Retina (tissue), 1 donor: ENCODE measurements at regions not wholly inside any gene's neighbourhood (a gene's known extent, or its start where the extent isn't known, plus 50 kb on each side); places are given as distances from the start of the nearest gene placed in this dataset.
A peak's percentile ranks its signal among the peaks of the same experiment; 100 is the strongest.
"Not testable (repeated sequence)": the region's sequence is repeated elsewhere in the genome, so short reads cannot be mapped to it uniquely, and the experiment has no call there.

Experiments used
- DNase-seq: peaks from one replicate; pipeline ENCODE4 v3.0.0-alpha.2; 2016

- no peak for DNase-seq
Measured at GRCh38 chr5:125050926-125051325, 304.5 kb upstream of the ZNF608 start.

- no peak for DNase-seq
Measured at GRCh38 chr5:125052584-125052983, 306.1 kb upstream of the ZNF608 start.

DNA sequence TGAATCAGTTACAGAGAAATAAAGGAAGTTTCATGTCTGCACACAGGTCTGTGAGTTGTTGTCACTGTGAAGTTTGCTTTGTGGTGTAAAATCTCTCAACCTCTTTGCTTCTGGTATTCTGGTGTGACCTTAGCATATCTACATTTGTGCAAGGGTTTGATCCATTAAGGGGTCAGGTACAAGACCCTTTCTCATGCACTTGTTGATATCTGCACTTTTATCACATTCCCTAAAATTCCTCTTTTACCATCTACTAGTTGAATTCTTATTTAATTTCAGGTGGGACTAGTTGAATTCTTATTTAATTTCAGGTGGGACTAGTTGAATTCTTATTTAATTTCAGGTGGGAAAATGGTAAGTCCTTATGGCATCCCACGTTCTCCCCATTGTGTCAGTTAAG is 306.7 kb upstream of the ZNF608 start:
- DNase-seq = no peak

GRCh38 chr5:125054146-125054545 is 307.7 kb upstream of the ZNF608 start:
- no peak for DNase-seq

- DNase-seq = no peak
Measured at GRCh38 chr5:125056671-125057485, 310.4 kb upstream of the ZNF608 start.

- DNase-seq = no peak
Measured at GRCh38 chr5:125057912-125058826, 311.7 kb upstream of the ZNF608 start.

GRCh38 chr5:125059255-125060002 is 313.0 kb upstream of the ZNF608 start:
- DNase-seq = peak; percentile 21

DNA sequence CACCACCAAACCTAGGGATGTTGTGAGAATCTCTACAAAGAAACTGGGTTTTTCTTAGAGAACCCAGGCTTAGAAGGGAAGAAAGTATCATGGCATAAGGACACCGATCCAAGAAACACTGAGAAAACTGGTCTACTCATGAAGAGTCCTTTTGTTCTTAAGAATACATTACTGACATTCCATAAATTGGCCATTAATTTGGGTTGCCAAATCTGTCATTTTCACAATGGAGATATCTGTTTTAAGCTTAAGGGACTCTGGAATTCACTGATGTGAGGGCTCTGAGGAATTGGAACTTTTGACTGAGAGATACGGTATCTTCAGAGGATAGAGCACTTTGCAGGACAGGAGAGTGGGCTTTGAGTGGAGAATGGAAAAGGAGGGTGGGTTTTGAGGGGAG is 315.3 kb upstream of the ZNF608 start:
- DNase-seq = no peak

GRCh38 chr5:125064621-125065438 is 318.4 kb upstream of the ZNF608 start:
- peak; percentile 42 for DNase-seq

GRCh38 chr5:125065741-125066140 is 319.3 kb upstream of the ZNF608 start:
- no peak for DNase-seq

DNA sequence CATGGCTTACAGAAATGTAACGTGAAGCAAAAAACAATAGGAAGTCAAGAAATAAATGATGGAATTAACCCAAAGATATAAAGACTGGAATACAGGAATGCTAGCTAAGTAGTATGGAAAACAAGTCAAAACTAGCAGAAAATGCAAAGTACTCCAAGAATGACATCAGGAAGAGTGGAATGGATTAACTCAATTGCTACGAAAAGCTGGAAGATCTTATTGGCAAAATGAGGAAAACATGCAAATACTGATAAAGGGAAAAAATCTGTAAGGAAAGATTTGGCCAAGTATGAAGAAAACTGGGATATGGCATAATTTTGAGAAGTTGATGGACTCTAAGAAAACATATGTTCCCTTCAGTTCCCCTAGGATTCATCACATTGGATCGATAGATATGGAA is 324.5 kb upstream of the ZNF608 start:
- DNase-seq = no peak

- DNase-seq = no peak
Measured at GRCh38 chr5:125073090-125073489, 326.7 kb upstream of the ZNF608 start.

DNA sequence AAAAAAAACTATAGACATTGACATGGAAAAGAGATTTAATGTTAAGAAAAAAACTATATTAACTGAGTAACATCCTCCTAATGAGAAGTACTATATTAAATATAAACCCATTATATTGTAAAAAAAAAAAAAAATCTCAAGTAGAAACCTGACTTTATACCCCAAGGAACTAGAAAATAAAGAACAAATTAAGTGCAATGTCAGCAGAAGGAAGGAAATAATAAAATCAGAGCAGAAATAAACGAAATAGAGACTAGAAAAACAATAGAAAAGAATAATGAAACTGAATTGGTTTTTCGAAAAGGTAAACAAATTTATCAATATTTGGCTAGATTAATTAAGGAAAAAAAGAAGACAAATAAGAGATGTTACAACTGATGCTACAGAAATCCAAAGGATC is 329.1 kb upstream of the ZNF608 start:
- DNase-seq = no peak

- DNase-seq = not testable (repeated sequence)
Measured at GRCh38 chr5:125079028-125079427, 332.6 kb upstream of the ZNF608 start.

DNA sequence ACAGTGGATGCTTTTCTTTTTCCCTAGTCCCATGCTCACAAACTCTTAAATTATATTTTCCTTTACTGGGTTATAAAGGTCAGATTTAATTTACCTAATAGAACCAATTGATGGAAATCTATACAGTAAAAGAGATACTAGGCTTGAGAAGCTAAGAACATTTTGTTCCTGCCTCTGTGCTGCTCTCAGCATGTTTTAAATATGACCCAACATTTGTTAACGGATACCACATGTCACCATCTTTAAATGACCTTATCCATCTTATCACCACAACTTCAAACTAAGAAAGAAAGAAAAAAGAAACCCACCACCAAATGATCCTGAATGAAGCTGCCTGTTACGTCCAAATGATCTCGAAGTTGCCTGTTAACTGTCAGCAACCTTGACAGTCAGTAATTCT is 334.7 kb upstream of the ZNF608 start:
- no peak for DNase-seq

DNA sequence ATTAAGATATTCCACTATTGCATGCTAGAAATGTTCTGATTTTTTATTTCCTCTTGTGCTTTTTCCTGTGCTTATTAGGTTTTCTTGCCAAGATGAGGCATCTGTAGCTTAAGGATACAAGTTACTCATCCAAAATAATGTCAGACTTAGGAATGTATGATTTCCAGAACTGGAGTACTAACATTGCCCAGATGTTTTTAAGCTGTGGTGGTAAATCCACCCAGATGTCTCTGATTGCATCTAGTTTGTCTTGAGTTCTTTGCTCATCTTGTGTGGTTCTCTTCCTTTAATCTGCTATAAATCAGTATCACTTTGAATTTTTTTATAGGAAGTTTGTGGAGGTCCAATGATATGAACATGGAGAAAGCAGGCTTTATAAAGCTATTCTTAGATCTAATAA is 337.5 kb upstream of the ZNF608 start:
- no peak for DNase-seq

DNA sequence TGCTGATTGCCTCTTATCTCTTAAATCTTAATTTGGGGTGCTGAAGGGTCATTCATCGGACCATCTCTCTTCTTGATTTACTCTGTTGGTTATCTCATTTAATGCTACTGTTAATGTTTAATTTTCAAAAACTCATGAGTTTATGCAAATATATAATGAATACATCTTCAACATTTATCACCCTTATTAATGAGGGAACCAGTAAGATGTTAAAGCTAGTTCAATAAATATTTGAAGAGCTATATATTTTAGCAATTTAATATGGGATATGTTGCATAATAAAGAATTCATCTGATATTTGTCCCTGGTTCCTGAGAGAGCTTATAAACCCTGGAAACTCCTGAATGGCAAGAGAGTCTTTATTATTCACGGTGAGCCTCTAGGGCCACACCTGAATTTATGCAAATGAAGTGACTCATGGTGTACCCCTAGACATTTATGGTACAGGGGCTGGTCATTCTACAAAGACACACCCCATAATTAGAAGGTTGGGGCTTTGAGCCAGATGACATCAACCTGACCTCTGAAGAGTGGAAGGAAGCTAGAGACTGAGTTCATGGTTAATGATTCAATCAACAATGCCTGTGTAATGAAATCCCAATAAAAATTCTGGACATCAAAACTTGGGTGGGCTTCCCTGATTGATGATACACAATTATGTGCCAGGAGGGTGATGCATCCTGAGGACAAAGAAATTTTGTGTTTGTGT is 339.5 kb upstream of the ZNF608 start:
- no peak for DNase-seq

- no peak for DNase-seq
Measured at GRCh38 chr5:125088522-125089105, 342.2 kb upstream of the ZNF608 start.

DNA sequence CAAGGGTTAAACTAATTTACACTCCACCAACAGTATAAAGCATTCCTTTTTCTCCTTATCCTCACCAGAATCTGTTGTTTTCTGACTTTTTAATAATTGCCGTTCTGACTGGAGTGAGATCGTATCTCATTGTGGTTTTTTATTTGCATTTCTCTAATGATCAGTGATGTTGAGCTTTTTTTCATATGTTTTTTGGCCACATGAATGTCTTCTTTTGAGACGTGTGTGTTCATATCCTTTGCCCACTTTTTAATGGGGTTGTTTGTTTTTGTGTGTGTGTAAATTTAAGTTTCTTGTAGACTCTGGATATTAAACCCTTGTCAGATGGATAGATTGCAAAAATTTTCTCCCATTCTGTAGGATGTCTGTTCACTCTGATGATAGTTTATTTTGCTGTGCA is 345.7 kb upstream of the ZNF608 start:
- DNase-seq = not testable (repeated sequence)

DNA sequence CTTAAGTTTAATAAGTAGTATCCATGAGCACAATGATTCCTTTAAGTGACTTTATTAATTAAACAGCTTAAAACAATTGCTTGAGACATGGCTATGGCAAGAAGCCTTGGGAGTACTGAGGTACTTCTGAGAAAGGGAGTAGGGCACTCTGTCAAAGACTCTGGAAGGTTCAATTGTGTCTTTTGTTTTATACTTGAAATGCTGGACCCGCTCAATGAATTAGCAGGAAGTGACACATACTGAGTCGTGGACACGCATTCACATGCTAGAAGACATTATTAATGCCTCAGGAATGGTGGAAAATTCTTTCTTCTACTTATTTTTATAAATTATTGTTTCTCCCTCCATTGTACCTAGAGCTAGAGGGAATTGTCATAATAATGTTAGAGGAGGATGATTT is 347.3 kb upstream of the ZNF608 start:
- no peak for DNase-seq

DNA sequence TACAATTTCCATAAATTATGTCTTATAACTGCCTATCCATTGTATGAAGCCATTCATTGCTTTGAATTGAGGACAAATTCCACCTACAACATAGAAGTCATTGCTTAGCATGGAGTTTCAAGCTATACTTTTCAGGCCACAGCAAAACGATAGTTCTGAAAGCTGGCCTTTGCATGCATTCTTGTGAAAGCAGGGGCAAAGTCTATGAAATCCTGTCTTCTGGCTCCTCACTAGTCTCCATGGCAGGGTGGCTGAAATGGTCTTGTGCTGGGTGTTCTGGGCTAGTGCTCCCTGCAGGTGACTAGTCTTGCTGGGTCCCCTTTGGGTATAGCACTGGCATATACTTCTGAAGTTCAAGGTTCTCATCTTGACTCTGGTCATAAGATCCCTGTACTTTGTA is 353.9 kb upstream of the ZNF608 start:
- no peak for DNase-seq
